ENCODE measurements at regions not wholly inside any gene's neighbourhood (a gene's known extent, or its start where the extent isn't known, plus 50 kb on each side); places are given as distances from the start of the nearest gene placed in this dataset.
"Not testable (repeated sequence)": the region's sequence is repeated elsewhere in the genome, so short reads cannot be mapped to it uniquely, and the experiment has no call there.

- no peaks in the 10 kb centered on the region for H4K20me1 ChIP-seq (ENCODE audit: insufficient read depth, poor library complexity, severe bottlenecking)
- H3K4me2 ChIP-seq, result no peak overlapping the region
- H3K4me3 ChIP-seq, result no peak overlapping the region
- no peaks in the 10 kb centered on the region for H3K4me1 ChIP-seq (ENCODE audit: insufficient read depth)
- TF ChIP-seq EZH2phosphoT487 (IDR thresholded peaks at IDR 0.05; ENCODE audit: low read depth, severe bottlenecking, unreplicated experiment) (no peak), EZH2 (IDR thresholded peaks at IDR 0.05; ENCODE audit: borderline replicate concordance) (no peak)
- H3K9me2 ChIP-seq (replicated peaks; ENCODE audit: insufficient read depth), result no peaks in the 10 kb centered on the region
- H3K9me3 ChIP-seq (ENCODE audit: low read depth), result no peaks in the 10 kb centered on the region
- H3K79me2 ChIP-seq, result no peaks in the 10 kb centered on the region
- no peak overlapping the region for H3K27ac ChIP-seq
- H2AFZ ChIP-seq, result no peak overlapping the region
- DNase-seq (ENCODE audit: low spot score), result no peak
- 86% methylated on average over 6 of the region's 6 CpGs for WGBS (ENCODE audit: low lambda C conversion rate, missing lambda C conversion rate)
- no peaks in the 10 kb centered on the region for H3K27me3 ChIP-seq
- no peaks in the 10 kb centered on the region for H3K36me3 ChIP-seq (replicated peaks; ENCODE audit: insufficient read depth, low read depth)
Measured at GRCh38 chr13:37289212-37289935, 183.9 kb upstream of the CSNK1A1L start.

- H3K4me1 ChIP-seq (ENCODE audit: insufficient read depth), result no peaks in the 10 kb centered on the region
- 86% methylated on average over 6 of the region's 6 CpGs for WGBS (ENCODE audit: low lambda C conversion rate, missing lambda C conversion rate)
- H3K79me2 ChIP-seq, result no peaks in the 10 kb centered on the region
- TF ChIP-seq EZH2phosphoT487 (IDR thresholded peaks at IDR 0.05; ENCODE audit: low read depth, severe bottlenecking, unreplicated experiment) (no peak), EZH2 (IDR thresholded peaks at IDR 0.05; ENCODE audit: borderline replicate concordance) (no peak)
- TF ChIP-seq, protein P1, sequence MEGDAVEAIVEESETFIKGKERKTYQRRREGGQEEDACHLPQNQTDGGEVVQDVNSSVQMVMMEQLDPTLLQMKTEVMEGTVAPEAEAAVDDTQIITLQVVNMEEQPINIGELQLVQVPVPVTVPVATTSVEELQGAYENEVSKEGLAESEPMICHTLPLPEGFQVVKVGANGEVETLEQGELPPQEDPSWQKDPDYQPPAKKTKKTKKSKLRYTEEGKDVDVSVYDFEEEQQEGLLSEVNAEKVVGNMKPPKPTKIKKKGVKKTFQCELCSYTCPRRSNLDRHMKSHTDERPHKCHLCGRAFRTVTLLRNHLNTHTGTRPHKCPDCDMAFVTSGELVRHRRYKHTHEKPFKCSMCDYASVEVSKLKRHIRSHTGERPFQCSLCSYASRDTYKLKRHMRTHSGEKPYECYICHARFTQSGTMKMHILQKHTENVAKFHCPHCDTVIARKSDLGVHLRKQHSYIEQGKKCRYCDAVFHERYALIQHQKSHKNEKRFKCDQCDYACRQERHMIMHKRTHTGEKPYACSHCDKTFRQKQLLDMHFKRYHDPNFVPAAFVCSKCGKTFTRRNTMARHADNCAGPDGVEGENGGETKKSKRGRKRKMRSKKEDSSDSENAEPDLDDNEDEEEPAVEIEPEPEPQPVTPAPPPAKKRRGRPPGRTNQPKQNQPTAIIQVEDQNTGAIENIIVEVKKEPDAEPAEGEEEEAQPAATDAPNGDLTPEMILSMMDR (IDR thresholded peaks at IDR 0.05; ENCODE audit: poor library complexity), result no peak
- H3K27me3 ChIP-seq, result no peaks in the 10 kb centered on the region
- H3K36me3 ChIP-seq (replicated peaks; ENCODE audit: insufficient read depth, low read depth), result no peaks in the 10 kb centered on the region
- no peak for DNase-seq (ENCODE audit: low spot score)
- H4K20me1 ChIP-seq (ENCODE audit: insufficient read depth, poor library complexity, severe bottlenecking), result no peaks in the 10 kb centered on the region
- H3K4me2 ChIP-seq, result no peak overlapping the region
- no peaks in the 10 kb centered on the region for H3K9me2 ChIP-seq (replicated peaks; ENCODE audit: insufficient read depth)
- no peak overlapping the region for H3K4me3 ChIP-seq
- H2AFZ ChIP-seq, result no peak overlapping the region
- H3K9me3 ChIP-seq (ENCODE audit: low read depth), result no peaks in the 10 kb centered on the region
- no peak overlapping the region for H3K27ac ChIP-seq
Measured at GRCh38 chr13:37288057-37288720, 182.7 kb upstream of the CSNK1A1L start.

DNA sequence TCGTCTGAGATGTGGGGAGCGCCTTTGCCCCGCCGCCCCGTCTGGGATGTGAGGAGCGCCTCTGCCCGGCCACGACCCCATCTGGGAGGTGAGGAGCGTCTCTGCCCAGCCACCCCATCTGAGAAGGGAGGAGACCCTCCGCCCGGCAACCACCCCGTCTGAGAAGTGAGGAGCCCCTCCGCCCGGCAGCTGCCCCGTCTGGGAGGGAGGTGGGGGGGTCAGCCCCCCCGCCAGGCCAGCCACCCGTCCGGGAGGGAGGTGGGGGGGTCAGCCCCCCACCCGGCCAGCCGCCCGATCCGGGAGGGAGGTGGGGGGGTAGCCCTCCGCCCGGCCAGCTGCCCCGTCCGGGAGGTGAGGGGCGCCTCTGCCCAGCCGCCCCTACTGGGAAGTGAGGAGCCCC lies 174.8 kb upstream of the CSNK1A1L start:
- H3K4me1 ChIP-seq (ENCODE audit: insufficient read depth); H4K20me1 ChIP-seq (ENCODE audit: insufficient read depth, poor library complexity, severe bottlenecking); H3K27me3 ChIP-seq; H3K9me3 ChIP-seq (ENCODE audit: low read depth); DNase-seq (ENCODE audit: low spot score); H3K9me2 ChIP-seq (replicated peaks; ENCODE audit: insufficient read depth); H3K79me2 ChIP-seq; H3K36me3 ChIP-seq (replicated peaks; ENCODE audit: insufficient read depth, low read depth); H2AFZ ChIP-seq; H3K4me3 ChIP-seq; H3K4me2 ChIP-seq; H3K27ac ChIP-seq: not testable (repeated sequence)
- WGBS (ENCODE audit: low lambda C conversion rate, missing lambda C conversion rate), result 100% methylated on average over 1 of the region's 28 CpGs

GRCh38 chr13:37277435-37278144 lies 172.1 kb upstream of the CSNK1A1L start:
- no peaks in the 10 kb centered on the region for H3K79me2 ChIP-seq
- no peaks in the 10 kb centered on the region for H3K36me3 ChIP-seq (replicated peaks; ENCODE audit: insufficient read depth, low read depth)
- H3K4me2 ChIP-seq, result no peak overlapping the region
- H3K4me1 ChIP-seq (ENCODE audit: insufficient read depth), result no peaks in the 10 kb centered on the region
- 53% methylated on average over 3 of the region's 3 CpGs for WGBS (ENCODE audit: low lambda C conversion rate, missing lambda C conversion rate)
- H3K27me3 ChIP-seq, result no peaks in the 10 kb centered on the region
- no peak overlapping the region for H2AFZ ChIP-seq
- no peak for DNase-seq (ENCODE audit: low spot score)
- no peak overlapping the region for H3K27ac ChIP-seq
- H3K4me3 ChIP-seq, result no peak overlapping the region
- no peaks in the 10 kb centered on the region for H4K20me1 ChIP-seq (ENCODE audit: insufficient read depth, poor library complexity, severe bottlenecking)
- H3K9me3 ChIP-seq (ENCODE audit: low read depth), result no peaks in the 10 kb centered on the region
- no peak for TF ChIP-seq EZH2 (IDR thresholded peaks at IDR 0.05; ENCODE audit: borderline replicate concordance)
- TF ChIP-seq, protein P1 (IDR thresholded peaks at IDR 0.05; ENCODE audit: poor library complexity), result no peak
- no peak for TF ChIP-seq EZH2phosphoT487 (IDR thresholded peaks at IDR 0.05; ENCODE audit: low read depth, severe bottlenecking, unreplicated experiment)
- H3K9me2 ChIP-seq (replicated peaks; ENCODE audit: insufficient read depth), result no peaks in the 10 kb centered on the region

Data from hepatocyte (in vitro differentiated cells).